ENCODE measurements at regions not wholly inside any gene's neighbourhood (a gene's known extent, or its start where the extent isn't known, plus 50 kb on each side); places are given as distances from the start of the nearest gene placed in this dataset.

- H3K27me3 ChIP-seq (ENCODE audit: insufficient read depth, low read length), result no peaks in the 10 kb centered on the region
- H3K9me2 ChIP-seq (ENCODE audit: low read depth, low read length), result no peaks in the 10 kb centered on the region
- no peaks in the 10 kb centered on the region for H3K9me3 ChIP-seq (ENCODE audit: low read length)
- no peaks in the 10 kb centered on the region for H4K20me1 ChIP-seq (ENCODE audit: insufficient read depth, low read length)
- H3K9ac ChIP-seq (ENCODE audit: low read length), result no peak overlapping the region
- TF ChIP-seq, protein P1, sequence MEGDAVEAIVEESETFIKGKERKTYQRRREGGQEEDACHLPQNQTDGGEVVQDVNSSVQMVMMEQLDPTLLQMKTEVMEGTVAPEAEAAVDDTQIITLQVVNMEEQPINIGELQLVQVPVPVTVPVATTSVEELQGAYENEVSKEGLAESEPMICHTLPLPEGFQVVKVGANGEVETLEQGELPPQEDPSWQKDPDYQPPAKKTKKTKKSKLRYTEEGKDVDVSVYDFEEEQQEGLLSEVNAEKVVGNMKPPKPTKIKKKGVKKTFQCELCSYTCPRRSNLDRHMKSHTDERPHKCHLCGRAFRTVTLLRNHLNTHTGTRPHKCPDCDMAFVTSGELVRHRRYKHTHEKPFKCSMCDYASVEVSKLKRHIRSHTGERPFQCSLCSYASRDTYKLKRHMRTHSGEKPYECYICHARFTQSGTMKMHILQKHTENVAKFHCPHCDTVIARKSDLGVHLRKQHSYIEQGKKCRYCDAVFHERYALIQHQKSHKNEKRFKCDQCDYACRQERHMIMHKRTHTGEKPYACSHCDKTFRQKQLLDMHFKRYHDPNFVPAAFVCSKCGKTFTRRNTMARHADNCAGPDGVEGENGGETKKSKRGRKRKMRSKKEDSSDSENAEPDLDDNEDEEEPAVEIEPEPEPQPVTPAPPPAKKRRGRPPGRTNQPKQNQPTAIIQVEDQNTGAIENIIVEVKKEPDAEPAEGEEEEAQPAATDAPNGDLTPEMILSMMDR (IDR thresholded peaks at IDR 0.05; ENCODE audit: low read length), result no peak
- no peak for TF ChIP-seq EZH2 (IDR thresholded peaks at IDR 0.05; ENCODE audit: borderline replicate concordance, low read length)
- H2AFZ ChIP-seq (ENCODE audit: low read length), result no peak overlapping the region
- H3K4me3 ChIP-seq (ENCODE audit: low read depth, low read length, poor library complexity, severe bottlenecking), result no peak overlapping the region
- H3K79me2 ChIP-seq (ENCODE audit: insufficient read depth, low read length), result no peaks in the 10 kb centered on the region
- H3K27ac ChIP-seq (ENCODE audit: low read depth, low read length, poor library complexity, severe bottlenecking), result peak overlapping the region; percentile 17
- peaks cover 6% of the 10 kb centered on the region for H3K36me3 ChIP-seq (ENCODE audit: insufficient read depth, low read length)
- no peak overlapping the region for H3K4me2 ChIP-seq (ENCODE audit: low read length)
- peaks cover 20% of the 10 kb centered on the region for H3K4me1 ChIP-seq (ENCODE audit: insufficient read depth, low read length, severe bottlenecking)
- no peaks in the 10 kb centered on the region for H3F3A ChIP-seq (ENCODE audit: insufficient read depth, low read length)
Observed at GRCh38 chrX:120768254-120768653, 107.4 kb downstream of the CT47B1 start.

- H3K9me3 ChIP-seq (ENCODE audit: low read length), result no peaks in the 10 kb centered on the region
- H4K20me1 ChIP-seq (ENCODE audit: insufficient read depth, low read length), result no peaks in the 10 kb centered on the region
- H3K9ac ChIP-seq (ENCODE audit: low read length), result no peak overlapping the region
- no peak overlapping the region for H3K4me2 ChIP-seq (ENCODE audit: low read length)
- H3K9me2 ChIP-seq (ENCODE audit: low read depth, low read length), result no peaks in the 10 kb centered on the region
- no peaks in the 10 kb centered on the region for H3K27me3 ChIP-seq (ENCODE audit: insufficient read depth, low read length)
- no peak for TF ChIP-seq EZH2 (IDR thresholded peaks at IDR 0.05; ENCODE audit: borderline replicate concordance, low read length)
- TF ChIP-seq, protein P1 (IDR thresholded peaks at IDR 0.05; ENCODE audit: low read length), result no peak
- H3K27ac ChIP-seq (ENCODE audit: low read depth, low read length, poor library complexity, severe bottlenecking), result no peak overlapping the region
- peaks cover 11% of the 10 kb centered on the region for H3K36me3 ChIP-seq (ENCODE audit: insufficient read depth, low read length)
- H3F3A ChIP-seq (ENCODE audit: insufficient read depth, low read length), result no peaks in the 10 kb centered on the region
- H3K4me1 ChIP-seq (ENCODE audit: insufficient read depth, low read length, severe bottlenecking), result peaks cover 26% of the 10 kb centered on the region
- H3K79me2 ChIP-seq (ENCODE audit: insufficient read depth, low read length), result no peaks in the 10 kb centered on the region
- no peak overlapping the region for H2AFZ ChIP-seq (ENCODE audit: low read length)
- no peak overlapping the region for H3K4me3 ChIP-seq (ENCODE audit: low read depth, low read length, poor library complexity, severe bottlenecking)
Observed at GRCh38 chrX:120763269-120763668, 112.4 kb downstream of the CT47B1 start.

GRCh38 chrX:120761810-120762209, 113.9 kb downstream of the CT47B1 start:
- H3K9me2 ChIP-seq (ENCODE audit: low read depth, low read length), result no peaks in the 10 kb centered on the region
- no peak overlapping the region for H3K4me2 ChIP-seq (ENCODE audit: low read length)
- H3K4me1 ChIP-seq (ENCODE audit: insufficient read depth, low read length, severe bottlenecking), result peaks cover 40% of the 10 kb centered on the region

More at GRCh38 chrX:120761810-120762209, 113.9 kb downstream of the CT47B1 start:
- Histone ChIP-seq H3F3A (ENCODE audit: insufficient read depth, low read length) (no peaks in the 10 kb centered on the region), H4K20me1 (ENCODE audit: insufficient read depth, low read length) (no peaks in the 10 kb centered on the region), H2AFZ (ENCODE audit: low read length) (no peak overlapping the region), H3K4me3 (ENCODE audit: low read depth, low read length, poor library complexity, severe bottlenecking) (no peak overlapping the region), H3K36me3 (ENCODE audit: insufficient read depth, low read length) (peaks cover 22% of the 10 kb centered on the region), H3K9me3 (ENCODE audit: low read length) (no peaks in the 10 kb centered on the region), H3K27ac (ENCODE audit: low read depth, low read length, poor library complexity, severe bottlenecking) (peak overlapping the region; percentile 46), H3K27me3 (ENCODE audit: insufficient read depth, low read length) (no peaks in the 10 kb centered on the region), H3K9ac (ENCODE audit: low read length) (no peak overlapping the region), H3K79me2 (ENCODE audit: insufficient read depth, low read length) (no peaks in the 10 kb centered on the region)
- TF ChIP-seq, protein P1 (IDR thresholded peaks at IDR 0.05; ENCODE audit: low read length), result no peak
- no peak for TF ChIP-seq EZH2 (IDR thresholded peaks at IDR 0.05; ENCODE audit: borderline replicate concordance, low read length)
